NCI-H2081 treated with DMSO at 0.1 percent for 48 hours (cell line): ENCODE measurements at regions not wholly inside any gene's neighbourhood (a gene's known extent, or its start where the extent isn't known, plus 50 kb on each side); places are given as distances from the start of the nearest gene placed in this dataset.
"Not testable (repeated sequence)": the region's sequence is repeated elsewhere in the genome, so short reads cannot be mapped to it uniquely, and the experiment has no call there.

Experiments
- DNase-seq: peaks from one replicate; lab custom pipeline; 2025; lab: John Stamatoyannopoulos, UW

GRCh38 chr9:95784318-95784717, 91.2 kb upstream of the ERCC6L2 start:
- DNase-seq, result no peak

- no peak for DNase-seq
Measured at GRCh38 chr9:95783426-95783975, 92.0 kb upstream of the ERCC6L2 start.

DNA sequence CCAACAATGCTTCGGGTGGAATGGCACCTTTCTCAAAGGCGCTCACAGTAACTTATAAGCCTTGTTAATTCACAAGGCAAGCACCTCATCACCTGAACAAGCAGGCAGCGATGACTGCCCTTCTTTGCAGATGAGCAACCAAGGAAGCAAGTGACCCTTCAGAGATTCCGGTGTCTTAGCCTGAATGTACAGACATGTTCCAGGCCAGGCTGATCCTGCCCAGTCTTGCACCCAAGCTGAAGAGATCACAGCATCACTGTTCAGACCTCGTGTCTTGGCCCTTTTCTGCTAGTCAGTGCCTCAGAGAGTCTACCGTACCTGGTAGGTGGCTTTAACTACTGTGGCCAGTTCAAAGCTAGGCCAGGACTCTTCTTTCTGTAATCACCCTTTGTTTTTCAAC, 94.7 kb upstream of the ERCC6L2 start:
- no peak for DNase-seq

DNA sequence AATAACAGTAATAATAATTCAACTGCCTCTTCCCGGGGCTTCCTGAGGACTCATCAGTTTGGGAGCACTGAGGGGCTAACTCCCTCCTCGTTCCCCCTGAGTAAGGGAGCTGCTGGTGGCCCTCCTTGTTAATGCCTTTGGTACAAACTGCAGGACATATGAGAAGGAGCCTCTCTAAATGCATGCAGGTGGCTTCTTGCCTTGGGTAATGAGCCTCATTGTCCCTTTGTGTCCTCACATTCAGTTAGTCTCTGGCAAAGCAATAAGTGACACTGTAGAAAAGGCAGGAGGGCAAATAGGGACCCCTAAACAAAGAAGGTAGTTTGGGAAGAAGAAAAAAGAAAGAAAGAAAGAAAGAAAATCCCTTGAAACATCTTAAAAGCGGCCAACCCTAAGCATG, 95.4 kb upstream of the ERCC6L2 start:
- no peak for DNase-seq

DNA sequence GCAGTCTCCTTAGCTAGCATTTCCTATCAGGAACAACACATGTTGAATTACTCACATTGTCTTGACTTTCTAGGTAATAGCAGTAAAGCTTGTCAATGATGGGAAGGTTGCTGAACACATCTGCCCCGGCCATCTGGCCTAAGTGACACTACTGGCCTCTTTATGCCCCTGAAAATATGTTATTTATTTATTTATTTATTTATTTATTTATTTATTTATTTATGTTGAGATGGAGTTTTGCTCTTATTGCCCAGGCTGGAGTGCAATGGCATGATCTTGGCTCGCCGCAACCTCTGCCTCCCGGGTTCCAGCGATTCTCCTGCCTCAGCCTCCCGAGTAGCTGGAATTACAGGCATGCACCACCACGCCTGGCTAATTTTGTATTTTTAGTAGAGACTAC, 95.9 kb upstream of the ERCC6L2 start:
- DNase-seq, result not testable (repeated sequence)

DNA sequence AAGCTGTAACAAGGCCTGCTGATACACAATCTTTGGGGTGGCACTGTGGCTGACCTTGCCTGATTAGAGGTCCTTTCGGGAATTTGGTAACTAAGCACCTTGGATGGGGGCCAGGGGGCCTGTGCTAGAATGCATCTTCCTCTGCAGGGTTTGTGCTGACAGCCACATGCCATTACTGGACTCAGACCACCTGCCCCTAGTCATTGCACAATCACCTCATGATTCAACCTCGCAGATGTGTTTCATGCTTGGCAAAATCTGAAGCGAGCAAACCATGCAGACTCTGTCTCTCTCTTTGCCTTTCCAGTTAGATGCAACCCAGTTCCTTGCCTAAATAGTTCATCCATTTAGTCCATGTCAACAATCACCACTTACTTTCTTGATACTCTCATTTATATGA, 96.5 kb upstream of the ERCC6L2 start:
- no peak for DNase-seq

DNA sequence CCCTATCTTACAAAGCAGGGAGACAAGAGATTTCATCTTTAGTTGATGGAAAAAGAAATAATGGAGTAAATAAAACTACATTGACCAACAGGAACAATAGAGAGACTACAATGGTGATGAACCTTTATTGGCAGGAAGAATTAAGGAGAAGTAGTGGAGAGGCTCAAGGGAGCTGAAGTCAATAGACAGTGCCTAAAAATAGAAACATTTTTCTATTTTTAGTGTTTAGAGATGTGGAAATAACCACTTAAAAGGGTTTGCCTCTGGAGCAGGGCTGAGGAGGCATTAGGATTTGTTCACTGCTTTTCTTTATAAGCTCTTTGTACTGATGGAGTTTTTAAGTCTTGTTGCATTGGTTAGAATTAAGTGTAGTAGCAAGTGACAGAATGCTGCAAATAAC, 98.4 kb upstream of the ERCC6L2 start:
- DNase-seq, result no peak

- no peak for DNase-seq
Measured at GRCh38 chr9:95776176-95776575, 99.3 kb upstream of the ERCC6L2 start.

- no peak for DNase-seq
Measured at GRCh38 chr9:95775191-95775590, 100.3 kb upstream of the ERCC6L2 start.

DNA sequence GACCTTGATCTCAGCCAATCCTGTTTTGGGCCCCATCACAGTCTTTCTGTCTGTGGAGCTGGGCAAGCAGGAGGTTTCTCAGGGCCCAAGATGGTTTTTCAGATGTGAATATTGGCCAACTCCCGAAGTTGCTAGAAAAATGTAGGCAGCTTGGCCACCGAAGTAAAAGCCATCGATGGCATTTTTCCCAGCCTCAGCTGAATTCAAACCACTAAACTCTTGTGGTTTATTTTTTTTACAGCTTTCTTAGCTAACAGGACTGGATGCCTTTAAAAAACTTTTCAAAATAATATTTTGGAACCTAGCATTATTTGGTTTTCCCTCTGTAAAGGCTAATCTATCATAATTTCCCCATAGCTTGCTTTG, 102.5 kb upstream of the ERCC6L2 start:
- no peak for DNase-seq

DNA sequence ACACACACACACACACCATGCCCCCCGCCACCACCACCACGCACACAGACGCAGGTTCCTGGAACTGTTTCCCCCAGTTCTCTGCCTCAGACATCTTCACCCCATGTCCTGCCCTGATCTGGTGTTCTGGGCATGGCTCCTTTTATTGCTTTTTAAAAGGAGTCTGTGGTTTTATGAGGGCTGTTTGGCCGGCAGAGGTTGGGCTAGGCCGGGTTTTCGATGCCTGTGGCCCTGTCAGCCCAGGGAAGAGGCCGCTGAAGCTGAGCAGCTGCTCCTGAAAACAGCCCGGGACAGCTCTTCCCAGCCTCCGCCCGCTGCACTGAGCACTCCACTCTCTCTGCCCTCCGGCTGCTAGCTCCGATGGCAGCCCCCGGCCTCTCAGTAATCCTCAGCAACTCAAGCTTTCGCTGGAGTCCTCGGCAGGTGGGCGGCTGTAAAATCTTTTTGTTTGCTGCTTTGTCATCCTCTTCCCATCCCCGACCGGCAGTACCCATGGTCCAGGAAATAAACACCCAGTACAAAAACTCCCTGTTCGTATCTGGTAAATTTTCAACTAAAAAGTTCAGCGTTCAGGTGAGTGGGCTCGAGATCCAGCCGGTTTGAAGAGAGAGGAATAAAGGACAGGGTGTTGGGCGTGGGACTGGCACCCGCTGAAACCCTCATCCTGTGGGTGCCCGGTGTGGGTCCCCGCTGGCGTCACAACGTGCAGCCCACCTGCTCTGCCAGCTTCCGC, 103.0 kb upstream of the ERCC6L2 start:
- no peak for DNase-seq

DNA sequence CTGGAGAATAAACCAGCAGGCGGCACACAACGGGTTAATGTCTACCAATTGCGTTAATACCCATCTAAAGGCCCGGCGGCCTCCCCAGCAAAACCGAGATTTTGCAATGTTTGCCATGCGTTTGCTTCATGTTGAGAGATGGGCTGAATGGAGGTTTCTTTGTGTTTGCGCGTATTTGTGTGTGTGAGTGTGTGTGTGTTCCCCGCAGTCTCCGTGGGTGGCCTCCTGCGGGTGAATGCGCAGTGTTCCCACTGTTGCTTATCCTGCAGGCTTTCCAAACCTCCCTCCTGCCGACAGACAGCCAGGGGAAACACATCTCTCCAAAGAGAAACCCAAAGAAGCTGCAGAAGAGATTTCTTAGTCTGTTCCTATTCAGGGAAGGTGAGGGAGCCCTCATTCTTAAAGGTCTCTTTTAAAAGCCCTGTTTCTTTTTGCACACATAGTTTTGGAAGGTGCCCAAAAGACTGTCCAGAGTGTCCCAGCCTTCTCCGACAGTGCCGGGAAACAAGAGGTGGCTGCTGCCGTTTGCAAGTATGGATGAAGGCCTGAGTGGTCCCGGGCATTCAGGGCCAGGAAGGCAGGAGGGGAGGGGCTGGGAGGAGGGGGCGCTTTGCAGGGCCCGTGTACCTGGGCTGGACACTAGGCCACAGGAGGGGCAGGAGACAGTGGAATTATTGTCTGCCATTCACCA, 103.8 kb upstream of the ERCC6L2 start:
- no peak for DNase-seq

DNA sequence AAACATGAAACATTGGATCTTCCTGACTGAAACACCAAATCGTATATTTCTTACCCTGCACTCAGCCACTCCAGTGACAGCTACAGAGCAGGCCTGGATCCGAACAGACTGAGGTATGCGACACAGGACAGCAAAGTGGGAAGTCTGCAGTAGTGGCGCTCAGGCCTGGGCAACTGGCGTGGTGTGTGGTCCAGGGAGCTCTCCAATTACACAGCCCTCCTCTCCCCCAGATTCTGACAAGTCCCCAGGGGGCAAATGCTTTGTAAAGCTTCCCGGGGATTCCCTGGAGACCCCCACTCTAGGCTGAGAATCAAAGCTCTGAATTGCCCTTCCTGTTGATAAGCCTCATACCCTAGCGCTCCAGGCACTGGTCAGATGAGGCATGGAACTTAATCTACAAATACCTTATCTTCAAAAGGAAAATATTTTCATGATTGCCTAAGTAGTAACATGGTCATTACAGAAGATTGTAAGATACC, 104.8 kb upstream of the ERCC6L2 start:
- DNase-seq, result no peak

GRCh38 chr9:95769909-95770433, 105.5 kb upstream of the ERCC6L2 start:
- DNase-seq, result no peak

DNA sequence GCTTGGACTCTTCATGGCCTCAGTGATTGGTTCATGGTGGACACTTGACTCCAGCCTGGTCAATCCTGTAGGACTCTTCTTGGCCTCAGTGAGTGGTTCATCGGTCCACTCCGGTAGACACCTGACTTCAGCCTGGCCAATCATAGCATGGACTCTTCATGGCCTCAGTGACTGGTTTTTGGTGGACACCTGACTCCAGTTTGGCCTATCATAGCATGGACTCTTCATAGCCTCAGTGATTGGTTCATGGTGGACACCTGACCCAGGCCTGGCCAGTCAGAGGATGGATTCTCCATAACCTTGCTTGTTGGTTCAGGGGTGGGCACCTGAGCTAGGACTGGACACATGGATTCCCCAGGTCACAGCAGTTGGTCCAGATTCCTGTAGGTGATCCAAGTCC, 106.0 kb upstream of the ERCC6L2 start:
- no peak for DNase-seq

DNA sequence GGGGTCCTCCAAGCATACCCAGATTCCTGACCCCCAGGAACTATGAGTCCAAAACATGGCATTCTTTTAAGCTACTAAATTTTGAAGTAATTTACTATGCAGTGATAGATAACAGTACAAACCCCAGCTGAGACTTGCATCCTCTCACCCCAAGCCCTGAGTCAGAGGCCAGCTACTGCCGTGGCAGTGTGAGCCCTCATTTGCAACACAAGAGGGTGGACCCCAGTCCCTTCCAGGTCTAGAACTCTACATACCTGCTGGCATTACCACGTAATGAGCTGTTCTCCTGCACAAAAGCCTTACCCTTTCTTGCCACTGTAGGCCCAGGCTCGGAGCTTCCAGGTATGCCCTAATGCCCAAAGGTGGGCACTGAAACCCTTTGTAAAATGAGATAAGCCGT, 108.6 kb upstream of the ERCC6L2 start:
- DNase-seq, result no peak

- DNase-seq, result no peak
Measured at GRCh38 chr9:95764533-95765319, 110.8 kb upstream of the ERCC6L2 start.

DNA sequence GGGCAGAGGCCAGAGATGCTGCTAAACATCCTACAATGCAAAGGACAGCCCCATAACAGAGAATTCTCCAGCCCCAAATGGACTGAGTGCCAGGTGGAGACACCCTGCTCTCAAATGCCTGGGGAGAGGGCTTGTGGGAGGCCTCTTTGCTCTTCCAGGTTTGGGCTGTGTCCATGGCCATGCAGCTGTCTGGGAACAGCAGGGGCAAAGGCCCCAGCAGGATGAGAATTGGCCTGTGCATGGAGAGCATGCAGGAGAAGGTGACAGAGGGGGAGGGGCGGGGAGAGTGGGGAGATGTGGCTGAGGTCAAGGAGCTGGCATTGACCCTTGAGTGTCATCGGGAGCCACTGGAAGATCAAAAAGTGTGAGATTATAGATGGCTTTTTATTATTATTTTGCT, 111.5 kb upstream of the ERCC6L2 start:
- DNase-seq, result no peak

DNA sequence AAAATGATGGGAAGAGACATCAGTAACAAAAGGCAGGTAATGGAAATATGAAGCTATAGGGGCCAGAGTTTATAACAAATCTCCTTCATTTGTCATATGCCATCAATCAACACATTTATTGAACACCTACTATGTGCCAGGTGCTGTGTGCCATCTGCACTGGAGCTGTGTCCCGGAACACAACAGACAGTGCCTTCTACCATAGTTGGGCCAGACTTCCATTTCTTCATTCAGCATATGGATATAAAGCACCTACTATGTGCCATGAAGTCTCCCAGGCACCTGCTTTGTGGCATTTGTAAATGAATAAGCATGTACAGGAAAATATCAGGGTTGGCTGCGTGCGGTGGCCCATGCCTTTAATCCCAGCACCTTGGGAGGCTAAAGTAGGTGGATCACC, 112.5 kb upstream of the ERCC6L2 start:
- no peak for DNase-seq

DNA sequence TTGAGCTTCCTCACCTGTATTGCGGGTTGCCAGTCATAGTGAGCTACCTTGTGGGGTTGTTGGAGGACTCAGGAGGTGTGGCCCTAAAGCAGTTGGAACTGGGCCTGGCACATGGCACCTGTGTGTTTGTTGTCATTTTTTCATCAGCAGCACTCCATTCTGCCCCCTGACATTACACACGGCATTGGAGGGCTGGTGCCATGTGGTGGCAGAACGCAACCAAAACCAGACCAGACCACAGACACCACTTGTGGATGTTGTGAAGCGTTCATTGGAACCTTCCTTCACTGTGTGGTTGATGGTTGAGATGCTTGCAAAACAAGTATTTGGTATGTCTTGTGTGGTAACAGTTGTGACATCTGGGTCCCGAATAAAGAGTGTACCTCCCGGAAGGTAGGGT, 113.2 kb upstream of the ERCC6L2 start:
- no peak for DNase-seq

DNA sequence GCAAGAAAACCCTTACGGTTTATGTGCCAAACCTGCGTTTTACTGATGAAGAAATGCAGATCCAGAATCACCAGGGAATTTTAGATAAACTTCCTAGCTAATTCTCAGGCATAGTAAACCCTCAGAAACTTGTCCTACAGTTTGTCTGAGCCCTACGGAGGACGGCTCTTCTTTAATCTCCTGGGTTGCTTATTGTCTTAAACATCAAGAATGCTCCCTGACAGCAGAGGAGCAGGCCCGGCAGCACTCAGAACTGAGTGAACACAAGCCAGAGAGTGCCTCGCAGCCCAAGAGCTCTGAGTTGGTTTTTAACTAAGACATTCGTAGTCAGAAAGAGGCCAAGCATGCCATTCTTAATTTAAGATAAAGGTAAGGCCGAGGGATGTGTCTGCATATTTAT, 114.7 kb upstream of the ERCC6L2 start:
- no peak for DNase-seq

GRCh38 chr9:95757439-95757838, 118.1 kb upstream of the ERCC6L2 start:
- no peak for DNase-seq
